KMS-11 (cell line): ENCODE measurements at regions not wholly inside any gene's neighbourhood (a gene's known extent, or its start where the extent isn't known, plus 50 kb on each side); places are given as distances from the start of the nearest gene placed in this dataset.

Experiments
- H2AFZ ChIP-seq: fragments of 200-600 bp; sonication (generic); 2 replicates; pipeline ENCODE4 v1.6.1; 2016; ENCODE audit warnings: antibody characterized with exemption, mixed run types, low read depth
- H3K27ac ChIP-seq: fragments of 200-600 bp; sonication (generic); 2 replicates; pipeline ENCODE4 v1.6.1; 2016; ENCODE audit warnings: mild to moderate bottlenecking, mixed run types
- H3K27me3 ChIP-seq: fragments of 200-600 bp; sonication (generic); 2 replicates; pipeline ENCODE4 v1.6.1; 2017; ENCODE audit warnings: mild to moderate bottlenecking, low read depth, mixed run types, moderate library complexity; ENCODE audit not compliant: insufficient read depth
- H3K36me3 ChIP-seq: fragments of 200-600 bp; sonication (generic); 2 replicates; pipeline ENCODE4 v1.6.1; 2017; ENCODE audit warnings: mild to moderate bottlenecking, mixed run types; ENCODE audit not compliant: insufficient read depth
- H3K4me1 ChIP-seq: fragments of 200-600 bp; sonication (generic); 2 replicates; pipeline ENCODE4 v1.6.1; 2016; ENCODE audit warnings: mild to moderate bottlenecking, low read depth, mixed run types; ENCODE audit not compliant: poor library complexity, severe bottlenecking
- H3K4me2 ChIP-seq: fragments of 200-600 bp; sonication (generic); 2 replicates; pipeline ENCODE4 v1.7.0; 2016; ENCODE audit warnings: mild to moderate bottlenecking, mixed run types
- H3K4me3 ChIP-seq: fragments of 200-600 bp; sonication (generic); IDR thresholded peaks from 2 replicates; pipeline ENCODE4 v1.6.1; 2017; ENCODE audit warnings: low read depth, low read length, mixed read lengths; ENCODE audit not compliant: insufficient read depth
- H3K79me2 ChIP-seq: fragments of 200-600 bp; sonication (generic); 2 replicates; pipeline ENCODE4 v1.6.1; 2016; ENCODE audit warnings: low read depth, mixed run types; ENCODE audit not compliant: insufficient read depth
- H3K9ac ChIP-seq: fragments of 200-600 bp; sonication (generic); 2 replicates; pipeline ENCODE4 v1.6.1; 2016; ENCODE audit warnings: mild to moderate bottlenecking, mixed run types
- H4K20me1 ChIP-seq: fragments of 200-600 bp; sonication (generic); 2 replicates; pipeline ENCODE4 v1.6.1; 2016; ENCODE audit warnings: mild to moderate bottlenecking, mixed run types; ENCODE audit not compliant: insufficient read depth
- TF ChIP-seq, protein P1 (sequence below): fragments of 200-600 bp; sonication (generic); conservative IDR thresholded peaks from 2 replicates; pipeline ENCODE4 v1.6.1; 2017; ENCODE audit warnings: low read depth, mild to moderate bottlenecking, antibody characterized with exemption, low read length, moderate library complexity, mixed read lengths

DNA sequence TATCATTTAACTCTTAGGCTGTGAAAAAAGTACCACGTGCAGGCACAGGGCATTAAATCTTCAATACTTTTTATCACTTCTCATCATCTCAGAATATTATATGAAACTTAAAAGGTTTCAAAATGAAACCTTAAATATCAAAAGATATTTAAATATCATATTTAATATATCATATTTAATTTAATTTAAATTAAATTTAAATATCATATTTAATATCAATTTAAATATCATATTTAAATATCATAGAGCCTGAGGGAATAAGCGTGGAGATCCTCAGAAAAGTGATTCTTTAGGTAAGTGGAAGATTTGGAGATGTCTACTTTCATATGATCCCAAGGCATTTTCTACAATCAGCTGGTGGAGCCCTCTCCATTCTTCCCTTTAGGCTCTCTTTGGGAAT lies 716.6 kb downstream of the OTOL1 start:
- H3K27ac ChIP-seq: no peak overlapping the region
- no peak overlapping the region for H2AFZ ChIP-seq
- no peaks in the 10 kb centered on the region for H3K79me2 ChIP-seq
- no peak overlapping the region for H3K4me3 ChIP-seq
- H3K36me3 ChIP-seq: no peaks in the 10 kb centered on the region
- TF ChIP-seq, protein P1, sequence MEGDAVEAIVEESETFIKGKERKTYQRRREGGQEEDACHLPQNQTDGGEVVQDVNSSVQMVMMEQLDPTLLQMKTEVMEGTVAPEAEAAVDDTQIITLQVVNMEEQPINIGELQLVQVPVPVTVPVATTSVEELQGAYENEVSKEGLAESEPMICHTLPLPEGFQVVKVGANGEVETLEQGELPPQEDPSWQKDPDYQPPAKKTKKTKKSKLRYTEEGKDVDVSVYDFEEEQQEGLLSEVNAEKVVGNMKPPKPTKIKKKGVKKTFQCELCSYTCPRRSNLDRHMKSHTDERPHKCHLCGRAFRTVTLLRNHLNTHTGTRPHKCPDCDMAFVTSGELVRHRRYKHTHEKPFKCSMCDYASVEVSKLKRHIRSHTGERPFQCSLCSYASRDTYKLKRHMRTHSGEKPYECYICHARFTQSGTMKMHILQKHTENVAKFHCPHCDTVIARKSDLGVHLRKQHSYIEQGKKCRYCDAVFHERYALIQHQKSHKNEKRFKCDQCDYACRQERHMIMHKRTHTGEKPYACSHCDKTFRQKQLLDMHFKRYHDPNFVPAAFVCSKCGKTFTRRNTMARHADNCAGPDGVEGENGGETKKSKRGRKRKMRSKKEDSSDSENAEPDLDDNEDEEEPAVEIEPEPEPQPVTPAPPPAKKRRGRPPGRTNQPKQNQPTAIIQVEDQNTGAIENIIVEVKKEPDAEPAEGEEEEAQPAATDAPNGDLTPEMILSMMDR: no peak
- no peaks in the 10 kb centered on the region for H3K27me3 ChIP-seq
- no peaks in the 10 kb centered on the region for H4K20me1 ChIP-seq
- H3K4me1 ChIP-seq: no peaks in the 10 kb centered on the region
- no peak overlapping the region for H3K4me2 ChIP-seq
- no peak overlapping the region for H3K9ac ChIP-seq

DNA sequence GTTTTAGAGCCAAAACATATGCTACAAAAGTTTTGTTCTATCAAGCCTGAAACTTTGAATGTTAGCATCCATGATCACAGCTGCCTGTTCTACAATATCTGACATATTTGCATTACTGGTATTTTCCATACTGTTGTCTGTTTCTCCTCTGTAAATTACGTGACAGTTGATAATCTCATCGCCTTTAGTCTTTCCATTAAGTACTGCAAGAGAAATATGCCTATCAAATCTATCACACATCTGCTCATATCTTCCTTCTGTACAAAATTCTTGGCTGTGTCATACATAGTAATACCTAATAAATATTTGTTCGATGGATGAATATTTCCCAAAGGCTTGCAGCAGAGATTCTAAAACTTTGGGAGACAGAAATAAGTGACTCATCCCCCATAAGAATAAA lies 717.3 kb downstream of the OTOL1 start:
- Histone ChIP-seq H3K9ac (no peak overlapping the region), H3K79me2 (no peaks in the 10 kb centered on the region), H4K20me1 (no peaks in the 10 kb centered on the region), H2AFZ (no peak overlapping the region), H3K27me3 (no peaks in the 10 kb centered on the region), H3K27ac (no peak overlapping the region), H3K36me3 (no peaks in the 10 kb centered on the region), H3K4me1 (no peaks in the 10 kb centered on the region), H3K4me2 (no peak overlapping the region), H3K4me3 (no peak overlapping the region)
- TF ChIP-seq, protein P1: no peak

DNA sequence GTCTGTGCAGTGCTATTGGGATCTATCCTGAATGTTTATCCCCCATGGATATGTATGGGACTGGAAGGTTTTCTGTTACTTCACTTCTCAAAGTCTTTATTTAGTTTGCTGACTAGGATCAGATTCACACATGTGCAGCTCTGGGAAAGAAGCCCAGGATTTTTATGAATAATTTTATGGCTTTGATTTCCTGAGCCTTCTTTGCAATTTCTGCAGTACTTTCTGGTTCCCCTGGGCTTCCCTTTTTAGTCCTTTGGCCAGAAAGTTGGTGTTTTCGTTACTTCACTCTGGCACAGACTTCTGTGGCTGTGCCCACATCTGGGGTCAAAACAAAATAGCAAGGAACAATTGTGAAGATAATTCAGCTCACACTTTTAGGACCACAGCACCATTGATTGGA lies 721.0 kb downstream of the OTOL1 start:
- Histone ChIP-seq H3K27ac (no peak overlapping the region), H3K27me3 (no peaks in the 10 kb centered on the region), H3K36me3 (no peaks in the 10 kb centered on the region), H3K4me1 (no peaks in the 10 kb centered on the region), H4K20me1 (no peaks in the 10 kb centered on the region), H3K9ac (no peak overlapping the region), H3K4me3 (no peak overlapping the region), H3K79me2 (no peaks in the 10 kb centered on the region), H2AFZ (no peak overlapping the region), H3K4me2 (no peak overlapping the region)
- TF ChIP-seq, protein P1: no peak

DNA sequence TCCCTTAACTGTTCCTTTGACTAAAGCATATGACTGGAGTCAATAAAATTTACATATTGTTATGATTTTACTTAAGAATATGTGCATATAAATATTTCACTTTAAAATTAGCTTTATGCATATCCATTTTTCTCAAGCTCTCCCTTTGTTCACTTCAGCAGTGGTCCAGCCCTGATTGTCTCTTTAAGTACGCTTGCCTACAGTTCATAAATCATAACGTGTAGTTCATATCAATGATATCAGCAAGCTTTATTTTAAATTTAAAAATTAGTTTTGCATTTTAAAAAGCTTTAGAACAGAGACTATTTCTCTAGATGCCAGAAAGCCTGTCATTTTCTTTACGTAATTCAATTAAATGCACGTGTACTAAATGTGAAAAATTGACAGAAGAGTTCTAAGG lies 721.9 kb downstream of the OTOL1 start:
- H4K20me1 ChIP-seq: no peaks in the 10 kb centered on the region

More for the DNA sequence above, 721.9 kb downstream of the OTOL1 start:
- H3K9ac ChIP-seq: no peak overlapping the region
- H2AFZ ChIP-seq: no peak overlapping the region
- H3K79me2 ChIP-seq: no peaks in the 10 kb centered on the region
- no peak overlapping the region for H3K4me2 ChIP-seq
- H3K4me1 ChIP-seq: no peaks in the 10 kb centered on the region
- no peak overlapping the region for H3K4me3 ChIP-seq
- H3K27ac ChIP-seq: no peak overlapping the region
- TF ChIP-seq, protein P1: no peak
- H3K27me3 ChIP-seq: no peaks in the 10 kb centered on the region
- no peaks in the 10 kb centered on the region for H3K36me3 ChIP-seq
